Esophagus muscularis mucosa (tissue), 4 donors: ENCODE measurements at regions not wholly inside any gene's neighbourhood (a gene's known extent, or its start where the extent isn't known, plus 50 kb on each side); places are given as distances from the start of the nearest gene placed in this dataset.

Experiments
- DNase-seq: peaks from one replicate; pipeline ENCODE4 v3.0.0-alpha.2; 2017; ENCODE audit errors: extremely low spot score
- H3K27ac ChIP-seq, 4 donors: fragments of 200-600 bp; sonication (generic); replicated peaks in 1 of 4; 1 replicate in 3 of 4; 2 replicates in 1 of 4; pipeline ENCODE4 v1.5.1; 2016 to 2019; ENCODE audit warnings: mild to moderate bottlenecking in 1 of 4
- H3K27me3 ChIP-seq, 4 donors: fragments of 200-600 bp; sonication (generic); one replicate each; pipeline versions ENCODE4 v1.5.1 to v1.6.0; 2016 to 2019
- H3K36me3 ChIP-seq, 4 donors: fragments of 200-600 bp; sonication (generic); one replicate each; pipeline ENCODE4 v1.5.1; 2016 to 2019
- H3K4me1 ChIP-seq, 4 donors: fragments of 200-600 bp; sonication (generic); one replicate each; pipeline ENCODE4 v1.5.1; 2016 to 2019
- H3K4me3 ChIP-seq, 4 donors: fragments of 200-600 bp; sonication (generic); 1 replicate in 2 of 4; 2 replicates in 2 of 4; pipeline ENCODE4 v1.5.1; 2016 to 2019; ENCODE audit warnings: mild to moderate bottlenecking in 4 of 4, moderate library complexity in 1 of 4
- H3K9me3 ChIP-seq, 4 donors: fragments of 200-600 bp; sonication (generic); 1 replicate in 3 of 4; 2 replicates in 1 of 4; pipeline ENCODE4 v1.5.1; 2016 to 2019
- EP300 ChIP-seq: sonication (generic); formaldehyde crosslinking; IDR thresholded peaks from one replicate; pipeline ENCODE4 v1.6.1; 2017; ENCODE audit warnings: antibody characterized with exemption
- POLR2A ChIP-seq: fragments of 450-650 bp; IDR thresholded peaks from one replicate; pipeline ENCODE4 v1.6.1; 2017; ENCODE audit warnings: antibody characterized with exemption, moderate library complexity, mild to moderate bottlenecking, low read depth
- POLR2AphosphoS5 ChIP-seq, 2 donors: sonication (generic); formaldehyde crosslinking; IDR thresholded peaks; one replicate each; pipeline ENCODE4 v1.6.1; 2017; ENCODE audit warnings: antibody characterized with exemption in 2 of 2
- WGBS: methylation state at CpG from one replicate; pipeline ENCODE4 v1.1.5; 2018; 5-methylcytosine and 5-hydroxymethylcytosine counted together
- intact Hi-C: fragments of 100-400 bp; cut with DNase I; formaldehyde crosslinking; loops from one replicate; pipeline ENCODE4 v1.15.1; 2023
- TF ChIP-seq, protein P1 (sequence below), 3 experiments: fragments of 200-600 bp in 2 of 3; fragments of 450-650 bp in 1 of 3; sonication (generic) in 2 of 3; IDR thresholded peaks; one replicate each; pipeline ENCODE4 v1.5.1; 2017 to 2019; ENCODE audit warnings: antibody characterized with exemption in 3 of 3, mild to moderate bottlenecking in 2 of 3, moderate library complexity in 1 of 3

DNA sequence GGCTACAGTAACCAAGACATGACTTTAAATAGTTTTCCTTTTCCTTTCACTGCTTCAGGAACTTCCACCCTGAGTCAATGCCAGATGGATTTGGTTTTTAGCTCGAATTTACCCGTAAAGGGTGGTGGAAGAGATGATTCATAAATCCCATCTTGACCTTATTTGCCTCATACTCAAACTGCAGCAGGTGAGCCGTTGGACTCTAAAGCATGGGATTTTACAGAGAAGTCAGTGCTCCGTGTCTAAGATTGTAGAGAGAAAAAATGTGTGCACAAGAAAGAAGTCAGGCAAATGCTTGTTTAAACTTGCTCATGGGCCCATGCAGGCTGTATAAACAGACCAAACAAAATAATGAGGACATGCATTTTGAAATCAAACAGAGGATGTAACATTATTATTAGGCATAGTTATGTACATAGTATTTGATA, 369.7 kb upstream of the TRIB2 start:
- Histone ChIP-seq H3K36me3 (no peaks in the 10 kb centered on the region), H3K4me1 (no peaks in the 10 kb centered on the region), H3K9me3 (no peaks in the 10 kb centered on the region), H3K27ac (no peak overlapping the region), H3K27me3 (no peaks in the 10 kb centered on the region), H3K4me3 (no peak overlapping the region)
- intact Hi-C loops = no loop called here
- WGBS = 74% methylated on average over 4 of the region's 4 CpGs
- DNase-seq = no peak
- no peak for TF ChIP-seq POLR2AphosphoS5 (IDR thresholded peaks at IDR 0.05)
- no peak for TF ChIP-seq POLR2A
- TF ChIP-seq, protein P1, sequence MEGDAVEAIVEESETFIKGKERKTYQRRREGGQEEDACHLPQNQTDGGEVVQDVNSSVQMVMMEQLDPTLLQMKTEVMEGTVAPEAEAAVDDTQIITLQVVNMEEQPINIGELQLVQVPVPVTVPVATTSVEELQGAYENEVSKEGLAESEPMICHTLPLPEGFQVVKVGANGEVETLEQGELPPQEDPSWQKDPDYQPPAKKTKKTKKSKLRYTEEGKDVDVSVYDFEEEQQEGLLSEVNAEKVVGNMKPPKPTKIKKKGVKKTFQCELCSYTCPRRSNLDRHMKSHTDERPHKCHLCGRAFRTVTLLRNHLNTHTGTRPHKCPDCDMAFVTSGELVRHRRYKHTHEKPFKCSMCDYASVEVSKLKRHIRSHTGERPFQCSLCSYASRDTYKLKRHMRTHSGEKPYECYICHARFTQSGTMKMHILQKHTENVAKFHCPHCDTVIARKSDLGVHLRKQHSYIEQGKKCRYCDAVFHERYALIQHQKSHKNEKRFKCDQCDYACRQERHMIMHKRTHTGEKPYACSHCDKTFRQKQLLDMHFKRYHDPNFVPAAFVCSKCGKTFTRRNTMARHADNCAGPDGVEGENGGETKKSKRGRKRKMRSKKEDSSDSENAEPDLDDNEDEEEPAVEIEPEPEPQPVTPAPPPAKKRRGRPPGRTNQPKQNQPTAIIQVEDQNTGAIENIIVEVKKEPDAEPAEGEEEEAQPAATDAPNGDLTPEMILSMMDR (IDR thresholded peaks at IDR 0.05) = no peak
- no peak for TF ChIP-seq EP300

DNA sequence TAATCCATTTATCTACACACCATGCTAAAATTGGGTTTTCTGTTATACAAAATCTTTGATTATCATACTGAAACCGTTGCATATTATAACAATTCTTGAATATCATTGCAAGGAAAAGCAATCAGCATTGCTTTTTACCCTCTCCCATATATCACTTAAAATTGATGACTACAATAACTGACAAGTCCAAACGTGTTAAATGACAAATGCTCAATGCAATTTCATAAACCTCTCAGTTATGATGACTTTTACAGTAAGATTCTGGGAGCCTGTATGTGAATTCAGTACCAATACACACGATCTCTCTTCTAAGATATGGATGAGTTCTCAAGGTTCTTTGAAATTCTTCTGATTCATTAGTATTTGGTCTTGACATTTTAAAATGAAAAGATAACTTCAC, 368.5 kb upstream of the TRIB2 start:
- Histone ChIP-seq H3K4me3 (no peak overlapping the region), H3K27me3 (no peaks in the 10 kb centered on the region), H3K27ac (no peak overlapping the region), H3K4me1 (no peaks in the 10 kb centered on the region), H3K36me3 (no peaks in the 10 kb centered on the region), H3K9me3 (no peaks in the 10 kb centered on the region)
- no peak for DNase-seq
- TF ChIP-seq POLR2A (no peak), EP300 (no peak), POLR2AphosphoS5 (IDR thresholded peaks at IDR 0.05) (no peak)
- TF ChIP-seq, protein P1 (IDR thresholded peaks at IDR 0.05) = no peak
- WGBS = 83% methylated on average over 3 of the region's 3 CpGs
- intact Hi-C loops = no loop called here

DNA sequence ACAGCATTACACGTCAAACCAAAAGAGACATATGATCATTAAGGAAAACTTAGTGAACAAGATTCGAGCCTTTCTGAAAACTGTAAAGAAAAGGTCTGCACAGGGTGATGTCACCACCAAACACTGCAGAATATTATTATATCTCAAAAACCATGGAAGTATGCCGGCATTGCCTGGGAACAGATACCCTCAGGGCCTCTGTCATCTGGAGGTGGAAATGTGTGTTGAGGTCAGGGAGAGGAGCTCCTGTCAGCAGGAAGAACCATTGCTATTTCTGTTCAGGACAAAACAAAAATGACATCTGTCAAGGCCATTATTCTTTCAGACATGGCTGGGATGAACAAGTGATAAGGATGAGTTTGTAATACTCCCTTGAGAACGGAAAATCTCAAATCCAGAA, 365.9 kb upstream of the TRIB2 start:
- intact Hi-C loops = no loop called here
- Histone ChIP-seq H3K27ac (no peak overlapping the region), H3K36me3 (no peaks in the 10 kb centered on the region), H3K4me1 (no peaks in the 10 kb centered on the region), H3K27me3 (no peaks in the 10 kb centered on the region), H3K9me3 (no peaks in the 10 kb centered on the region), H3K4me3 (no peak overlapping the region)
- 93% methylated on average over 4 of the region's 4 CpGs for WGBS
- DNase-seq = no peak
- TF ChIP-seq EP300 (no peak), POLR2A (no peak), POLR2AphosphoS5 (IDR thresholded peaks at IDR 0.05) (no peak)
- TF ChIP-seq, protein P1 (IDR thresholded peaks at IDR 0.05) = no peak

DNA sequence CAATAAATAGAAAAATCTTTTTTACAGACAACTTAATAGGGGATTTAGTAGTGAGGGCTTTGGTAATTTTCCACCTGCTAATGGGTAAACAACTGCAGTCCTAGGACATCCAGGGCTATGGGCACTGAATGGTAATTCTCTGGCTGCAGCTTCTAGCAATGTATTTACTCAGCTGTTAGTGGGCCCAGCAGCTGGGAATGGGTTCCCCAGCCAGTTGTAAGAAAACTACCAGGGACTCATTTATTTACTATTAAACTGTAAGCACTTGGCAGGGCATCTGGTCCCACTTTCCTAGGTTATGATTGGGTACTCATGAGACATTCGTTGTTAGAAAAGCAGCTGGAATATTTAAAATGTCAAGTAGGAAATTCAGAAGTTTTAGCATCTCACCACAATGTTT, 363.8 kb upstream of the TRIB2 start:
- Histone ChIP-seq H3K27me3 (no peaks in the 10 kb centered on the region), H3K27ac (no peak overlapping the region), H3K4me1 (no peaks in the 10 kb centered on the region), H3K36me3 (no peaks in the 10 kb centered on the region), H3K4me3 (no peak overlapping the region), H3K9me3 (no peaks in the 10 kb centered on the region)
- TF ChIP-seq POLR2AphosphoS5 (IDR thresholded peaks at IDR 0.05) = no peak
- TF ChIP-seq, protein P1 (IDR thresholded peaks at IDR 0.05) = no peak
- TF ChIP-seq POLR2A = no peak
- no peak for TF ChIP-seq EP300
- no peak for DNase-seq
- intact Hi-C loops = no loop called here
- 41% methylated on average over 1 of the region's 1 CpG for WGBS

DNA sequence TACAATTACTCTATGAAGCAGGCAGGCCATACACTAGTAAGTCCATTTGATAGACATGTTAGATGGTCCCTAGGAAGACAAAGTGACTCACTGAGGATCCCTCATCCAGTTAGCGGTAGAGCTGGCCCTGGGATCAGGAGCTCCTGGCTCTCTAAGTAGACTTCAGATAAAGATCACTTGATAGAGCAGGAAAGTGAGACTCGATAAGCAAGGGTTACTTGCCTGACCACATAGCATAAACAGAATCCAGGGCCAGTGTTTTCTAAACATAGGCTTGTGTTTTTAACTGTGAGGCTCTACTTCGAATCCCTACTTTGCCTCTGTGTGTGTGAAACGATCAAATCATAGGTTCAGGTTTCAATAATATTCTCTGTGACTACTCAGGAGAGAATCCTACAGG, 355.2 kb upstream of the TRIB2 start:
- H3K36me3 ChIP-seq = no peaks in the 10 kb centered on the region
- no peak overlapping the region for H3K4me3 ChIP-seq
- no peak for DNase-seq
- H3K9me3 ChIP-seq = no peaks in the 10 kb centered on the region
- H3K4me1 ChIP-seq = no peaks in the 10 kb centered on the region
- no peaks in the 10 kb centered on the region for H3K27me3 ChIP-seq
- TF ChIP-seq EP300 (no peak), POLR2A (no peak), POLR2AphosphoS5 (IDR thresholded peaks at IDR 0.05) (no peak)
- TF ChIP-seq, protein P1 (IDR thresholded peaks at IDR 0.05) = no peak
- intact Hi-C loops = no loop called here
- no peak overlapping the region for H3K27ac ChIP-seq
- WGBS = 86% methylated on average over 4 of the region's 4 CpGs
